SK-N-SH treated with all-trans-retinoic acid at 6 μM for 48 hours (cell line): ENCODE measurements at regions not wholly inside any gene's neighbourhood (a gene's known extent, or its start where the extent isn't known, plus 50 kb on each side); places are given as distances from the start of the nearest gene placed in this dataset.

Experiments used
- ATAC-seq: fragments of 200-7000 bp; cut with Tn5 transposase; 3 replicates; pipeline ENCODE4 v1.9.1; 2020; ENCODE audit warnings: mild to moderate bottlenecking, moderate library complexity
- ARNTL ChIP-seq: fragments of 450-650 bp; formaldehyde crosslinking; IDR thresholded peaks from 2 replicates; pipeline ENCODE4 v1.5.0; 2020; ENCODE audit warnings: low read depth, mild to moderate bottlenecking, moderate library complexity, borderline replicate concordance
- BACH2 ChIP-seq: fragments of 250-450 bp; sonication (Bioruptor Pico); IDR thresholded peaks from 2 replicates; pipeline ENCODE4 v1.9.0; 2021; ENCODE audit warnings: mild to moderate bottlenecking, borderline replicate concordance
- CSDC2 ChIP-seq: fragments of 250-450 bp; sonication (Bioruptor Pico); IDR thresholded peaks from 2 replicates; pipeline ENCODE4 v1.5.0; 2020; ENCODE audit warnings: mild to moderate bottlenecking, moderate library complexity
- GLIS3 ChIP-seq: fragments of 250-450 bp; sonication (Bioruptor Pico); IDR thresholded peaks from 2 replicates; pipeline ENCODE4 v1.5.0; 2020; ENCODE audit warnings: mild to moderate bottlenecking, moderate library complexity
- ISL1 ChIP-seq: fragments of 250-450 bp; sonication (Bioruptor Pico); IDR thresholded peaks from 2 replicates; pipeline ENCODE4 v2.1.2; 2022; ENCODE audit warnings: mild to moderate bottlenecking, moderate library complexity
- OSR1 ChIP-seq: fragments of 250-450 bp; sonication (Bioruptor Pico); IDR thresholded peaks from 2 replicates; pipeline ENCODE4 v1.8.0; 2022; ENCODE audit warnings: moderate library complexity, mild to moderate bottlenecking, inconsistent platforms
- PATZ1 ChIP-seq: fragments of 250-450 bp; sonication (Bioruptor Pico); IDR thresholded peaks from 2 replicates; pipeline ENCODE4 v1.8.0; 2020; ENCODE audit warnings: mild to moderate bottlenecking, moderate library complexity, borderline replicate concordance
- PPARA ChIP-seq: fragments of 250-450 bp; sonication (Bioruptor Pico); IDR thresholded peaks from 2 replicates; pipeline ENCODE4 v1.5.0; 2020; ENCODE audit warnings: mild to moderate bottlenecking, borderline replicate concordance
- RARB ChIP-seq: fragments of 250-450 bp; sonication (Bioruptor Pico); IDR thresholded peaks from 2 replicates; pipeline ENCODE4 v1.8.0; 2021; ENCODE audit warnings: mild to moderate bottlenecking, moderate library complexity
- SNAI2 ChIP-seq: fragments of 250-450 bp; sonication (Bioruptor Pico); IDR thresholded peaks from 2 replicates; pipeline ENCODE4 v1.5.0; 2020; ENCODE audit warnings: mild to moderate bottlenecking, moderate library complexity
- TCF4 ChIP-seq: fragments of 250-450 bp; sonication (Bioruptor Pico); IDR thresholded peaks from 2 replicates; pipeline ENCODE4 v1.8.0; 2021; ENCODE audit warnings: mild to moderate bottlenecking, moderate library complexity, borderline replicate concordance
- TOX ChIP-seq: fragments of 250-450 bp; sonication (Bioruptor Pico); IDR thresholded peaks from 2 replicates; pipeline ENCODE4 v1.8.0; 2021; ENCODE audit warnings: mild to moderate bottlenecking, moderate library complexity, borderline replicate concordance
- TSHZ2 ChIP-seq: fragments of 250-450 bp; sonication (Bioruptor Pico); IDR thresholded peaks from 2 replicates; pipeline ENCODE4 v1.5.0; 2020; ENCODE audit warnings: mild to moderate bottlenecking, moderate library complexity
- ZC3H10 ChIP-seq: fragments of 250-450 bp; sonication (Bioruptor Pico); IDR thresholded peaks from 2 replicates; pipeline ENCODE4 v1.5.1; 2021; ENCODE audit warnings: mild to moderate bottlenecking, moderate library complexity
- ZFP3 ChIP-seq: fragments of 250-450 bp; sonication (Bioruptor Pico); IDR thresholded peaks from 2 replicates; pipeline ENCODE4 v1.5.0; 2020; ENCODE audit warnings: mild to moderate bottlenecking, moderate library complexity
- ZFP30 ChIP-seq: fragments of 450-650 bp; formaldehyde crosslinking; IDR thresholded peaks from 2 replicates; pipeline ENCODE4 v1.5.0; 2022; ENCODE audit warnings: mild to moderate bottlenecking, moderate library complexity
- ZNF70 ChIP-seq: fragments of 450-650 bp; formaldehyde crosslinking; IDR thresholded peaks from 2 replicates; pipeline ENCODE4 v1.5.0; 2020; ENCODE audit warnings: mild to moderate bottlenecking, moderate library complexity
- ZNF8 ChIP-seq: fragments of 450-650 bp; formaldehyde crosslinking; IDR thresholded peaks from 2 replicates; pipeline ENCODE4 v1.5.0; 2020; ENCODE audit warnings: mild to moderate bottlenecking, moderate library complexity
- TF ChIP-seq, protein P1 (sequence below): fragments of 250-450 bp; sonication (Bioruptor Pico); IDR thresholded peaks from 2 replicates; pipeline ENCODE4 v1.5.1; 2021; ENCODE audit warnings: mild to moderate bottlenecking, moderate library complexity
- TF ChIP-seq, protein P2 (sequence below): fragments of 250-450 bp; sonication (Bioruptor Pico); IDR thresholded peaks from 2 replicates; pipeline ENCODE4 v1.5.1; 2020; ENCODE audit warnings: low read depth, mild to moderate bottlenecking, moderate library complexity
- TF ChIP-seq, protein P3 (sequence below): fragments of 250-450 bp; sonication (Bioruptor Pico); IDR thresholded peaks from 2 replicates; pipeline ENCODE4 v1.8.0; 2021; ENCODE audit warnings: low read depth, mild to moderate bottlenecking, moderate library complexity, borderline replicate concordance

DNA sequence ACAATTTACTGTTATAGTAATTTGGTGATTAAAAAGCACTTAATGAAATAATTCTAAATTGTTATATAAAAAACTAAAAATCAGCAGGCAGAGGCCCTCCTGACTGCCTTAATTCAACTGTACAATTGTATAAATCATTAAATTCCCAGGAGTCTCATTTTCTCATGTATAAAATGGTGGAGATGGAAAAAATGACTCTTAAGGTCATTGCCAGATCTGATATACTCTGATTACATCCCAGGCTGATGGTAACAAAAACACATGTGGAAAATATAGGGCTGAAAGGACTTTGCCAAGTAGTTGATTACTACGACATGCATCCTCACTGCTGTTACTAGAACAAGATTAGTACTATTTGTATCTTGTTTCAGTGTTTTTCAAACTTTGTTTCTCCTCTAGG is 1020.0 kb upstream of the SLC10A2 start:
- no peak for ATAC-seq
- peak; percentile 79 for TF ChIP-seq ISL1 (CRISPR knock-in tag)
- TF ChIP-seq TCF4 (CRISPR knock-in tag) = no peak; the same call in 1 of the 2 replicates
- TF ChIP-seq, protein P1, sequence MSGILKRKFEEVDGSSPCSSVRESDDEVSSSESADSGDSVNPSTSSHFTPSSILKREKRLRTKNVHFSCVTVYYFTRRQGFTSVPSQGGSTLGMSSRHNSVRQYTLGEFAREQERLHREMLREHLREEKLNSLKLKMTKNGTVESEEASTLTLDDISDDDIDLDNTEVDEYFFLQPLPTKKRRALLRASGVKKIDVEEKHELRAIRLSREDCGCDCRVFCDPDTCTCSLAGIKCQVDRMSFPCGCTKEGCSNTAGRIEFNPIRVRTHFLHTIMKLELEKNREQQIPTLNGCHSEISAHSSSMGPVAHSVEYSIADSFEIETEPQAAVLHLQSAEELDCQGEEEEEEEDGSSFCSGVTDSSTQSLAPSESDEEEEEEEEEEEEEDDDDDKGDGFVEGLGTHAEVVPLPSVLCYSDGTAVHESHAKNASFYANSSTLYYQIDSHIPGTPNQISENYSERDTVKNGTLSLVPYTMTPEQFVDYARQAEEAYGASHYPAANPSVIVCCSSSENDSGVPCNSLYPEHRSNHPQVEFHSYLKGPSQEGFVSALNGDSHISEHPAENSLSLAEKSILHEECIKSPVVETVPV = no peak
- peak; percentile 29; the same call in 1 of the 2 replicates for TF ChIP-seq TSHZ2 (CRISPR knock-in tag)
- no peak for TF ChIP-seq ZC3H10 (CRISPR knock-in tag)

- TF ChIP-seq ZNF8 (CRISPR knock-in tag) (no peak), ZFP30 (CRISPR knock-in tag) (no peak), TCF4 (CRISPR knock-in tag) (no peak), BACH2 (CRISPR knock-in tag) (no peak), ARNTL (no peak), ZFP3 (CRISPR knock-in tag) (no peak), TOX (no peak), ISL1 (CRISPR knock-in tag) (no peak), SNAI2 (CRISPR knock-in tag) (no peak), RARB (CRISPR knock-in tag) (no peak)
- TF ChIP-seq, protein P1 = no peak
- TF ChIP-seq, protein P2, sequence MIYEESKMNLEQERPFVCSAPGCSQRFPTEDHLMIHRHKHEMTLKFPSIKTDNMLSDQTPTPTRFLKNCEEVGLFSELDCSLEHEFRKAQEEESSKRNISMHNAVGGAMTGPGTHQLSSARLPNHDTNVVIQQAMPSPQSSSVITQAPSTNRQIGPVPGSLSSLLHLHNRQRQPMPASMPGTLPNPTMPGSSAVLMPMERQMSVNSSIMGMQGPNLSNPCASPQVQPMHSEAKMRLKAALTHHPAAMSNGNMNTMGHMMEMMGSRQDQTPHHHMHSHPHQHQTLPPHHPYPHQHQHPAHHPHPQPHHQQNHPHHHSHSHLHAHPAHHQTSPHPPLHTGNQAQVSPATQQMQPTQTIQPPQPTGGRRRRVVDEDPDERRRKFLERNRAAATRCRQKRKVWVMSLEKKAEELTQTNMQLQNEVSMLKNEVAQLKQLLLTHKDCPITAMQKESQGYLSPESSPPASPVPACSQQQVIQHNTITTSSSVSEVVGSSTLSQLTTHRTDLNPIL = no peak
Observed at GRCh38 chr13:104085611-104086010, 1019.4 kb upstream of the SLC10A2 start.

DNA sequence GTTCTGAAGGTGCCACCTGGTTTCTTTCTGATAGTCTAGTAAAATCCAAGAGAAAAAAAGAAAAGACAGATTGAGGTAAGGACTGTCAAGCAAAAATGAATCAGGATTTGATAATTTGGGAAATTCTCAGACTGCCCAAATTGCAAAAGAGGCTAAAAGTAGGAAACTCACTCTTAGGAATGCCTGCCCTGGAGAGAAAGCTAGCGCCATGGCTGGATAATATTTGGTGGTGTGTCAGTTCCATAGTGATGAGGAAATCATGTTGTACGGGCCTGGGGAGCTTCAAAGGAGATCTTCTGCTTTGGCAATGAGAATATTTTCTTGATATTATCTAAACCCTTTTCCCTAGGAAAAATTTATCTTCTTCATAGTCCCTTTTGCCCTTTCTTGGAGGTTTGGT is 1008.1 kb upstream of the SLC10A2 start:
- no peak for ATAC-seq

More at GRCh38 chr13:104085611-104086010, 1019.4 kb upstream of the SLC10A2 start:
- no peak for ATAC-seq

More for the DNA sequence above, 1008.1 kb upstream of the SLC10A2 start:
- TF ChIP-seq CSDC2 (CRISPR knock-in tag) (no peak), ZFP30 (CRISPR knock-in tag) (no peak), PATZ1 (CRISPR knock-in tag) (no peak), ARNTL (no peak), ISL1 (CRISPR knock-in tag) (no peak), TOX (no peak), RARB (CRISPR knock-in tag) (no peak), TSHZ2 (CRISPR knock-in tag) (no peak), ZNF8 (CRISPR knock-in tag) (no peak), ZC3H10 (CRISPR knock-in tag) (no peak), OSR1 (CRISPR knock-in tag) (no peak), SNAI2 (CRISPR knock-in tag) (no peak), ZFP3 (CRISPR knock-in tag) (no peak), TCF4 (CRISPR knock-in tag) (no peak), PPARA (CRISPR knock-in tag) (no peak), GLIS3 (CRISPR knock-in tag) (no peak), BACH2 (CRISPR knock-in tag) (no peak), ZNF70 (CRISPR knock-in tag) (no peak)
- TF ChIP-seq, protein P3, sequence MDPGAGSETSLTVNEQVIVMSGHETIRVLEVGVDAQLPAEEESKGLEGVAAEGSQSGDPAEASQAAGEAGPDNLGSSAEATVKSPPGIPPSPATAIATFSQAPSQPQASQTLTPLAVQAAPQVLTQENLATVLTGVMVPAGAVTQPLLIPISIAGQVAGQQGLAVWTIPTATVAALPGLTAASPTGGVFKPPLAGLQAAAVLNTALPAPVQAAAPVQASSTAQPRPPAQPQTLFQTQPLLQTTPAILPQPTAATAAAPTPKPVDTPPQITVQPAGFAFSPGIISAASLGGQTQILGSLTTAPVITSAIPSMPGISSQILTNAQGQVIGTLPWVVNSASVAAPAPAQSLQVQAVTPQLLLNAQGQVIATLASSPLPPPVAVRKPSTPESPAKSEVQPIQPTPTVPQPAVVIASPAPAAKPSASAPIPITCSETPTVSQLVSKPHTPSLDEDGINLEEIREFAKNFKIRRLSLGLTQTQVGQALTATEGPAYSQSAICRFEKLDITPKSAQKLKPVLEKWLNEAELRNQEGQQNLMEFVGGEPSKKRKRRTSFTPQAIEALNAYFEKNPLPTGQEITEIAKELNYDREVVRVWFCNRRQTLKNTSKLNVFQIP (CRISPR knock-in tag) = no peak
- TF ChIP-seq, protein P1 = no peak
